Femur (tissue), 1 donor: ENCODE measurements at regions not wholly inside any gene's neighbourhood (a gene's known extent, or its start where the extent isn't known, plus 50 kb on each side); places are given as distances from the start of the nearest gene placed in this dataset.
A peak's percentile ranks its signal among the peaks of the same experiment; 100 is the strongest.

Experiments used
- DNase-seq: peaks from one replicate; pipeline ENCODE4 v3.0.0-alpha.2; 2017

GRCh38 chr2:176507786-176508185 lies 238.5 kb downstream of the MTX2 start:
- DNase-seq: no peak

GRCh38 chr2:176508374-176508773 lies 239.1 kb downstream of the MTX2 start:
- no peak for DNase-seq

- no peak for DNase-seq
Measured at GRCh38 chr2:176508984-176509740, 239.9 kb downstream of the MTX2 start.

- DNase-seq: no peak
Measured at GRCh38 chr2:176514276-176514675, 245.0 kb downstream of the MTX2 start.

GRCh38 chr2:176514805-176515500 lies 245.7 kb downstream of the MTX2 start:
- no peak for DNase-seq

GRCh38 chr2:176516051-176516602 lies 246.9 kb downstream of the MTX2 start:
- no peak for DNase-seq

- DNase-seq: no peak
Measured at GRCh38 chr2:176518823-176519222, 249.6 kb downstream of the MTX2 start.

- DNase-seq: no peak
Measured at GRCh38 chr2:176521878-176522670, 252.8 kb downstream of the MTX2 start.

GRCh38 chr2:176525086-176525485 lies 255.8 kb downstream of the MTX2 start:
- no peak for DNase-seq

- DNase-seq: peak; percentile 70
Measured at GRCh38 chr2:176526995-176527901, 258.0 kb downstream of the MTX2 start.

GRCh38 chr2:176531608-176532007 lies 262.4 kb downstream of the MTX2 start:
- DNase-seq: no peak

GRCh38 chr2:176533505-176534193 lies 264.4 kb downstream of the MTX2 start:
- DNase-seq: no peak

- DNase-seq: no peak
Measured at GRCh38 chr2:176534798-176535466, 265.7 kb downstream of the MTX2 start.

- no peak for DNase-seq
Measured at GRCh38 chr2:176535467-176536113, 266.3 kb downstream of the MTX2 start.

- DNase-seq: no peak
Measured at GRCh38 chr2:176536439-176537133, 267.3 kb downstream of the MTX2 start.

- no peak for DNase-seq
Measured at GRCh38 chr2:176537932-176538331, 268.7 kb downstream of the MTX2 start.

GRCh38 chr2:176540995-176541394 lies 271.8 kb downstream of the MTX2 start:
- DNase-seq: no peak

- no peak for DNase-seq
Measured at GRCh38 chr2:176542476-176542875, 273.2 kb downstream of the MTX2 start.

GRCh38 chr2:176544557-176544956 lies 275.3 kb downstream of the MTX2 start:
- no peak for DNase-seq
